GM19324 (cell line): ENCODE measurements at regions not wholly inside any gene's neighbourhood (a gene's known extent, or its start where the extent isn't known, plus 50 kb on each side); places are given as distances from the start of the nearest gene placed in this dataset.
"Not testable (repeated sequence)": the region's sequence is repeated elsewhere in the genome, so short reads cannot be mapped to it uniquely, and the experiment has no call there.

Experiments
- ATAC-seq: cut with Tn5 transposase; IDR thresholded peaks from one replicate; pipeline ENCODE4 v1.9.1; 2021; ENCODE audit warnings: mild to moderate bottlenecking, moderate library complexity; ENCODE audit not compliant: unreplicated experiment, low FRiP score

DNA sequence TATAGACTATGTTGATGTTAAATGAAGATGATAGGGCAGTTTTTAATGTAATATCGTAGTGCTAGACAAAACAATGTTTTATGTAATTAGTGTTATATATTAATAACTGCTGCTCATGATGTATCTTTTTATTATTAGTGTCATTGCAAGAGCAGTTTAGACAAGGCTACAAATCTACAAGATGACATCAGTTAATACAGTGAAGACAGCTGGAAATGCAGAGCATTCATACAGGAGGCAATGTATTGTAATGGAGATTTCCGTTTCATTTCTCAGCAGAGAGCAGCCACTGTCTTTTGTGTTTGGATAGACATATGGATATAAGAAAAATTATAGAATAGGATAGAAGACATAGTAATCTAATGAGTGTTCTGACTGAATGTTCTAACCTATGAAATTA, 178.0 kb downstream of the FOXG1 start:
- no peak for ATAC-seq

DNA sequence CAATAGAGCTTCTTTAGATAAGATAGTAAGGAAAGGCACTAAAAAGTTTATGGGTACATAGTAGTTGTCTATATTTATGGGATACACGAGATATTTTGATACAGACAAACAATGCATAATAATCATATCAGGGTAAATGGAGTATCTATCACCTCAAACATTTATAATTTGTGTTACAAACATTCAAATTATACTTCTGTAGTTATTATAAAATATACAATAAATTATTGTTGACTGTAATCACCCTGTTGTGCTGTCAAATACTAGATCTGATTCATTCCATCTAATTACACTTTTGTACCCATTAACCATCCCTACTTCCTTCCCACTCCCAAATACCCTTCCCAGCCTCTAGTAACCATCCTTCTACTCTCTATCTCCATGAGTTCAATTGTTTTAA, 179.7 kb downstream of the FOXG1 start:
- no peak for ATAC-seq

- no peak for ATAC-seq
These were observed 182.9 kb downstream of the FOXG1 start for GRCh38 chr14:28949503-28949902.

GRCh38 chr14:28952161-28952560, 185.6 kb downstream of the FOXG1 start:
- ATAC-seq: no peak

DNA sequence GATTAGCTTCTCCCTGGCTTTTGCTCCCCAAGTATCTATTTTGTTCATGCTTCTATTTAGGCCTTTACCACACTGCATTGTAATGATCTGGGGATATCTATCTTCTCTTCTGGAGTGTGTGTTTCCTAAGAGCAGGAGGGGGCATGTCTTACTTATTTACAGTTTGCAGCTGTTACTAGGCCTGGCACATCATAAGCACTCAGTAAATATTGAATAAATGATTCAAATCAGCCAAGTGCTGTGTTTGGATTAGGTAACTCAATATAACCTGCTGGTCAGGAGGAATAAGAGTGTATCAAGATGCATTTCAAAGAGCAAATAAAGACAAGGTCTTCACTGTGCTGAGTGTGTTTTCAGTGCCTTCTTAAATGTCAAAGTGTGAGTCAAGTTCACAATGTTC, 186.1 kb downstream of the FOXG1 start:
- ATAC-seq: no peak

DNA sequence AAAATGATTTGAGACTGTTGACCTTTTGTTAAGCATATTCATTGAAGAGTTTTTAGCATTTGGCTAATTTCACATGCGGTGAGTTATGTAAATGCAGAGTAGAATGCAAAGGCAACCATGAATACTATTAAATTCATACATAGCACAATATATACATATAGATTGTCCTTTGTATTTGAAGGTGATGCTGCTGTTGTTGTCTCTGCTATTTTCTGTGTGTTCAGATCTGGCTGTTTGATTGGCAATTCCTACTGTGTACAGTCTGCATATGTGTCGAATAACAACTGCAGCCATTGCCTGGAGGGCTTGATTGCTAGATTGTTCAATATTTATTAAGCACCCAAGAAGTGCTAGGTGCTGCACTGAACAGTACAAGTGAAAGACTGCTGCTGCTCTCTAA, 187.4 kb downstream of the FOXG1 start:
- ATAC-seq: no peak

- peak; percentile 82 for ATAC-seq
These were observed 200.0 kb downstream of the FOXG1 start for GRCh38 chr14:28966416-28967233.

- no peak for ATAC-seq
These were observed 208.5 kb downstream of the FOXG1 start for GRCh38 chr14:28975084-28975483.

GRCh38 chr14:28982228-28982627, 215.6 kb downstream of the FOXG1 start:
- no peak for ATAC-seq

- no peak for ATAC-seq
These were observed 216.7 kb downstream of the FOXG1 start for GRCh38 chr14:28983279-28983678.

- ATAC-seq: no peak
These were observed 220.9 kb downstream of the FOXG1 start for GRCh38 chr14:28987516-28987915.

GRCh38 chr14:28997196-28997595, 230.6 kb downstream of the FOXG1 start:
- ATAC-seq: not testable (repeated sequence)

GRCh38 chr14:28999656-29000055, 233.1 kb downstream of the FOXG1 start:
- no peak for ATAC-seq

- no peak for ATAC-seq
These were observed 239.1 kb downstream of the FOXG1 start for GRCh38 chr14:29005647-29006046.

GRCh38 chr14:29007990-29008389, 241.4 kb downstream of the FOXG1 start:
- no peak for ATAC-seq

GRCh38 chr14:29016050-29016900, 249.7 kb downstream of the FOXG1 start:
- no peak for ATAC-seq

DNA sequence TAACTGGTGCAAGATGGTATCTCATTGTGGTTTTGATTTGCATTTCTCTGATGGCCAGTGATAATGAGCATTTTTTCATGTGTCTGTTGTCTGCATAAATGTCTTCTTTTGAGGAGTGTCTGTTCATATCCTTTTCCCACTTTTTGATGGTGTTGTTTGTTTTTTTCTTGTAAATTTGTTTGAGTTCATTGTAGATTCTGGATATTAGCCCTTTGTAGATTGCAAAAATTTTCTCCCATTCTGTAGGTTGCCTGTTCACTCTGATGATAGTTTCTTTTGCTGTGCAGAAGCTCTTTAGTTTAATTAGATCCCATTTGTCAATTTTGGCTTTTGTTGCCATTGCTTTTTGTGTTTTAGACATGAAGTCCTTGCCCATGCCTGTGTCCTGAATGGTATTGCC, 256.9 kb downstream of the FOXG1 start:
- not testable (repeated sequence) for ATAC-seq

- not testable (repeated sequence) for ATAC-seq
These were observed 260.9 kb downstream of the FOXG1 start for GRCh38 chr14:29027441-29027840.

DNA sequence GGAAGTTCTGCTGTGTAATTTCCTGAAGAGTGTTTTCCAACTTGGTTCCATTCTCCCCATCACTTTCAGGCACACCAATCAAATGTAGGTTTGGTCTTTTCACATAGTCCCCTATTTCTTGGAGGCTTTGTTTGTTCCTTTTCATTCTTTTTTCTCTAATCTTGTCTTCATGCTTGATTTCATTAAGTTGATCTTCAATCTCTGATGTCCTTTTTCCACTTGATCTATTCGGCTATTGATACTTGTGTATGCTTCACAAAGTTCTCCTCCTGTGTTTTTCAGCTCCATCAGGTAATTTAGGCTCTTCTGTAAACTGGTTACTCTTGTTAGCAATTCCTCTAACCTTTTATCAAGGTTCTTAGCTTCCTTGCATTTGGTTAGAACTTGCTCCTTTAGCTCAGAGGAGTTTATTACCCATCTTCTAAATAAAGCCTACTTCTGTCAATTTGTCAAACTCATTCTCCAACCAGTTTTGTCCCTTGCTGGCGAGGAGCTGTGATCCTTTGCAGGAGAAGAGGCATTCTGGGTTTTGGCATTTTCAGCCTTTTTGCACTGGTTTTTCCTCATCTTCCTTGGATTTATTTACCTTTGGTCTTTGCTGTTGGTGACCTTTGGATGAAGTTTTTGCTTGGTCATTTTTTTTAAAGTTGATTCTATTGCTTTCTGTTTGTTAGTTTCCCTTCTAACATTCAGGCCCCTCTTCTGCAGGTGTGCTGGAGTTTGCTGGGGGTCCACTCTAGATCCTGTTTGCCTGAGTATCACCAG, 261.5 kb downstream of the FOXG1 start:
- ATAC-seq: not testable (repeated sequence)

DNA sequence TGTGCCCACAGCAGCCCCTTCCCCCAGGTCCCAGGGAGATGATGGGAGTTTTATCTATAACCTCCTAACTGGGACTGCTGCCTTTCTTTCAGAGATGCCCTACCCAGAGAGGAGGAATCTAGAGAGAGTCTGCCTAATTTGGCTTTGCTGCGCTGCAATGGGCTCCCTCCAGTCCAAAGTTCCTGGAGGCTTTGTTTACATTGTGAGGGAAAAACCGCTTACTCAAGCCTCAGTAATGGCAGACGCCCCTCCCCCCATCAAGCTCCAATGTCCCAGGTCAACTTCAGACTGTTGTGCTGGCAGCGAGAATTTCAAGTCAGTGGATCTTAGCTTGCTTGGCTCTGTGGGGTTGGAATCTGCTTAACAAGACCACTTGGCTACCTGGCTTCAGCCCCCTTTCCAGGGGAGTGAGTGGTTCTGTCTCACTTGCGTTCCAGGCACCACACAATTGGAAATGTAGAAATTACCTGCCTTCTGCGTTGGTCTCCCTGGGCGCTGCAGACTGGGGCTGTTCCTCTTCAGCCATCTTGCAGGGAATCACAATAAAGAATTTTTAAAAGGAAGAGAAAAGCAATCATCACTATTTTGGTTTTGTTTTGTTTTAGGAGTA, 262.5 kb downstream of the FOXG1 start:
- ATAC-seq: no peak
